Trophoblast cell (in vitro differentiated cells and primary cell): ENCODE measurements at regions not wholly inside any gene's neighbourhood (a gene's known extent, or its start where the extent isn't known, plus 50 kb on each side); places are given as distances from the start of the nearest gene placed in this dataset.

Experiments
- DNase-seq, 2 donors: peaks; one replicate each; pipeline ENCODE4 v3.0.0-alpha.2; 2016
- H2AFZ ChIP-seq: 2 replicates; pipeline ENCODE4 v1.6.1; 2013; ENCODE audit warnings: low read length, moderate library complexity, mild to moderate bottlenecking; ENCODE audit not compliant: insufficient read depth, poor library complexity
- H2AK5ac ChIP-seq: 2 replicates; pipeline ENCODE4 v1.6.1; 2013; ENCODE audit warnings: mild to moderate bottlenecking, low read length
- H2BK120ac ChIP-seq: 2 replicates; pipeline ENCODE4 v1.6.1; 2013; ENCODE audit warnings: low read length, mild to moderate bottlenecking, moderate library complexity; ENCODE audit not compliant: insufficient read depth, poor library complexity
- H2BK12ac ChIP-seq: 2 replicates; pipeline ENCODE4 v1.6.1; 2013; ENCODE audit warnings: mild to moderate bottlenecking, low read length, moderate library complexity
- H2BK5ac ChIP-seq: 2 replicates; pipeline ENCODE4 v1.6.1; 2013; ENCODE audit warnings: low read length, low read depth, moderate library complexity, mild to moderate bottlenecking; ENCODE audit not compliant: poor library complexity
- H3K14ac ChIP-seq: 2 replicates; pipeline ENCODE4 v1.6.1; 2013; ENCODE audit warnings: mild to moderate bottlenecking, low read length
- H3K18ac ChIP-seq: 2 replicates; pipeline ENCODE4 v1.6.1; 2013; ENCODE audit warnings: mild to moderate bottlenecking, low read length
- H3K23ac ChIP-seq: 2 replicates; pipeline ENCODE4 v1.6.1; 2013; ENCODE audit warnings: low read length
- H3K27ac ChIP-seq: 2 replicates; pipeline ENCODE4 v1.5.1; 2013; ENCODE audit warnings: low read depth, mild to moderate bottlenecking, inconsistent platforms, low read length, moderate library complexity
- H3K27me3 ChIP-seq: 2 replicates; pipeline ENCODE4 v1.6.1; 2013; ENCODE audit warnings: inconsistent platforms, mild to moderate bottlenecking, low read length, moderate library complexity; ENCODE audit not compliant: insufficient read depth
- H3K36me3 ChIP-seq, 2 experiments: 1 replicate in 1 of 2; 2 replicates in 1 of 2; pipeline ENCODE4 v1.6.1; 2013; ENCODE audit warnings: low read length in 2 of 2, mild to moderate bottlenecking in 2 of 2, moderate library complexity in 1 of 2; ENCODE audit not compliant: insufficient read depth in 2 of 2, control insufficient read depth in 1 of 2
- H3K4ac ChIP-seq: 2 replicates; pipeline ENCODE4 v1.6.1; 2013; ENCODE audit warnings: low read depth, mild to moderate bottlenecking, low read length, moderate library complexity
- H3K4me1 ChIP-seq, 2 experiments: 1 replicate in 1 of 2; 2 replicates in 1 of 2; pipeline ENCODE4 v1.6.1; 2013; ENCODE audit warnings: low read length in 2 of 2, mild to moderate bottlenecking in 2 of 2, moderate library complexity in 1 of 2; ENCODE audit not compliant: insufficient read depth in 2 of 2, control insufficient read depth in 1 of 2
- H3K4me2 ChIP-seq: 2 replicates; pipeline ENCODE4 v1.6.1; 2013; ENCODE audit warnings: inconsistent platforms, mild to moderate bottlenecking, low read length, moderate library complexity
- H3K4me3 ChIP-seq: 2 replicates; pipeline ENCODE4 v1.5.1; 2013; ENCODE audit warnings: mild to moderate bottlenecking, low read depth, low read length, inconsistent platforms
- H3K79me1 ChIP-seq: one replicate; pipeline ENCODE4 v1.6.1; 2013; ENCODE audit warnings: low read length
- H3K79me2 ChIP-seq: 2 replicates; pipeline ENCODE4 v1.6.1; 2013; ENCODE audit warnings: low read length, mild to moderate bottlenecking; ENCODE audit not compliant: control insufficient read depth, insufficient read depth, poor library complexity
- H3K9ac ChIP-seq: 2 replicates; pipeline ENCODE4 v1.6.1; 2013; ENCODE audit warnings: mild to moderate bottlenecking, low read length
- H3K9me3 ChIP-seq: 2 replicates; pipeline ENCODE4 v1.6.1; 2013; ENCODE audit warnings: low read depth, mild to moderate bottlenecking, control low read depth, inconsistent platforms, low read length; ENCODE audit not compliant: insufficient read depth
- H4K12ac ChIP-seq: 2 replicates; pipeline ENCODE4 v1.6.1; 2013; ENCODE audit warnings: low read depth, mild to moderate bottlenecking, low read length, moderate library complexity
- H4K8ac ChIP-seq: 2 replicates; pipeline ENCODE4 v1.6.1; 2013; ENCODE audit warnings: low read depth, mild to moderate bottlenecking, low read length, moderate library complexity
- H4K91ac ChIP-seq: one replicate; pipeline ENCODE4 v1.6.1; 2013; ENCODE audit warnings: low read depth, mild to moderate bottlenecking, low read length, moderate library complexity
- WGBS: extraction: QIAGEN DNeasy Blood & Tissue Kit; methylation state at CpG from one replicate; pipeline ENCODE4 v1.1.7; 2013; ENCODE audit warnings: missing lambda C conversion rate; ENCODE audit not compliant: insufficient read length, insufficient coverage; ENCODE audit errors: extremely low coverage; 5-methylcytosine and 5-hydroxymethylcytosine counted together

GRCh38 chr15:66891776-66892175 is 173.6 kb upstream of the SMAD3 start:
- H3K4me1 ChIP-seq: no peaks in the 10 kb centered on the region
- no peaks in the 10 kb centered on the region for H3K36me3 ChIP-seq
- no peak overlapping the region for H4K8ac ChIP-seq
- H4K12ac ChIP-seq: no peak overlapping the region
- no peak overlapping the region for H3K18ac ChIP-seq
- H3K79me1 ChIP-seq: no peaks in the 10 kb centered on the region
- peaks cover 5% of the 10 kb centered on the region for H3K9me3 ChIP-seq
- H2AFZ ChIP-seq: no peak overlapping the region
- no peak overlapping the region for H3K23ac ChIP-seq
- H3K27ac ChIP-seq: no peak overlapping the region
- no peak overlapping the region for H3K4me3 ChIP-seq
- no peaks in the 10 kb centered on the region for H3K27me3 ChIP-seq
- no peaks in the 10 kb centered on the region for H3K79me2 ChIP-seq
- WGBS: no CpG with 5 or more reads among the region's 2 CpGs
- DNase-seq: no peak
- H3K4ac ChIP-seq: no peak overlapping the region
- H3K4me2 ChIP-seq: no peak overlapping the region
- no peak overlapping the region for H3K9ac ChIP-seq
- no peak overlapping the region for H3K14ac ChIP-seq
- H4K91ac ChIP-seq: no peak overlapping the region
- H2BK12ac ChIP-seq: no peak overlapping the region
- H2AK5ac ChIP-seq: no peak overlapping the region
- H2BK120ac ChIP-seq: no peak overlapping the region
- H2BK5ac ChIP-seq: no peak overlapping the region

- H3K4me2 ChIP-seq: no peak overlapping the region
- H4K8ac ChIP-seq: no peak overlapping the region
- no peak overlapping the region for H3K9ac ChIP-seq
- no peak overlapping the region for H3K14ac ChIP-seq
- H2AFZ ChIP-seq: no peak overlapping the region
- H3K4ac ChIP-seq: no peak overlapping the region
- no peak overlapping the region for H2AK5ac ChIP-seq
- no peaks in the 10 kb centered on the region for H3K36me3 ChIP-seq
- peaks cover 0 to 2% of the 10 kb centered on the region in 2 experiments for H3K4me1 ChIP-seq
- no peak overlapping the region for H2BK5ac ChIP-seq
- H3K79me2 ChIP-seq: no peaks in the 10 kb centered on the region
- H3K27me3 ChIP-seq: no peaks in the 10 kb centered on the region
- no peaks in the 10 kb centered on the region for H3K79me1 ChIP-seq
- H3K18ac ChIP-seq: no peak overlapping the region
- no peak overlapping the region for H2BK12ac ChIP-seq
- no peak overlapping the region for H3K27ac ChIP-seq
- no peak overlapping the region for H3K4me3 ChIP-seq
- no peak overlapping the region for H2BK120ac ChIP-seq
- no peaks in the 10 kb centered on the region for H3K9me3 ChIP-seq
- no peak overlapping the region for H4K91ac ChIP-seq
- no peak for DNase-seq
- no peak overlapping the region for H4K12ac ChIP-seq
- no CpG with 5 or more reads among the region's 4 CpGs for WGBS
- no peak overlapping the region for H3K23ac ChIP-seq
Observed at GRCh38 chr15:66893294-66893693, 172.1 kb upstream of the SMAD3 start.

GRCh38 chr15:66894363-66894762 is 171.0 kb upstream of the SMAD3 start:
- no peak overlapping the region for H3K4ac ChIP-seq
- no peak overlapping the region for H2BK120ac ChIP-seq
- H3K14ac ChIP-seq: no peak overlapping the region
- H4K91ac ChIP-seq: no peak overlapping the region
- H4K12ac ChIP-seq: no peak overlapping the region
- no peak for DNase-seq
- no peak overlapping the region for H3K18ac ChIP-seq
- H3K4me1 ChIP-seq: peaks cover 6 to 8% of the 10 kb centered on the region in 2 experiments
- H3K27me3 ChIP-seq: no peaks in the 10 kb centered on the region
- H3K36me3 ChIP-seq: no peaks in the 10 kb centered on the region
- H3K9ac ChIP-seq: no peak overlapping the region
- no peak overlapping the region for H4K8ac ChIP-seq
- H3K4me3 ChIP-seq: no peak overlapping the region
- H2BK12ac ChIP-seq: no peak overlapping the region
- no peak overlapping the region for H3K27ac ChIP-seq
- H3K79me2 ChIP-seq: no peaks in the 10 kb centered on the region
- no CpG with 5 or more reads among the region's 5 CpGs for WGBS
- no peak overlapping the region for H3K4me2 ChIP-seq
- H2AFZ ChIP-seq: no peak overlapping the region
- H3K79me1 ChIP-seq: no peaks in the 10 kb centered on the region
- H2AK5ac ChIP-seq: no peak overlapping the region
- H2BK5ac ChIP-seq: no peak overlapping the region
- H3K9me3 ChIP-seq: no peaks in the 10 kb centered on the region
- no peak overlapping the region for H3K23ac ChIP-seq

- H3K4me1 ChIP-seq: peaks cover 8 to 13% of the 10 kb centered on the region in 2 experiments
- no peak for DNase-seq
- H3K36me3 ChIP-seq: no peaks in the 10 kb centered on the region
- no peak overlapping the region for H3K4me3 ChIP-seq
- H3K4me2 ChIP-seq: no peak overlapping the region
- WGBS: no CpG with 5 or more reads among the region's 4 CpGs
- H2AFZ ChIP-seq: no peak overlapping the region
- no peaks in the 10 kb centered on the region for H3K9me3 ChIP-seq
- no peaks in the 10 kb centered on the region for H3K27me3 ChIP-seq
- no peak overlapping the region for H3K23ac ChIP-seq
- no peak overlapping the region for H3K14ac ChIP-seq
- H4K91ac ChIP-seq: no peak overlapping the region
- no peak overlapping the region for H4K8ac ChIP-seq
- H2AK5ac ChIP-seq: no peak overlapping the region
- H4K12ac ChIP-seq: no peak overlapping the region
- H3K4ac ChIP-seq: no peak overlapping the region
- H2BK5ac ChIP-seq: no peak overlapping the region
- H2BK12ac ChIP-seq: no peak overlapping the region
- no peak overlapping the region for H3K27ac ChIP-seq
- H3K79me2 ChIP-seq: no peaks in the 10 kb centered on the region
- H3K9ac ChIP-seq: no peak overlapping the region
- H3K79me1 ChIP-seq: no peaks in the 10 kb centered on the region
- H2BK120ac ChIP-seq: no peak overlapping the region
- H3K18ac ChIP-seq: no peak overlapping the region
Observed at GRCh38 chr15:66894986-66895780, 170.2 kb upstream of the SMAD3 start.
